MM.1S (cell line): ENCODE measurements at regions not wholly inside any gene's neighbourhood (a gene's known extent, or its start where the extent isn't known, plus 50 kb on each side); places are given as distances from the start of the nearest gene placed in this dataset.

ENCODE experiments used
- DNase-seq: peaks from one replicate; pipeline ENCODE4 v3.0.0-alpha.2; 2015
- H2AFZ ChIP-seq: fragments of 300-600 bp; sonication (generic); 2 replicates; pipeline ENCODE4 v1.6.0; 2016; ENCODE audit warnings: antibody characterized with exemption, low read length
- H3F3A ChIP-seq: fragments of 300-600 bp; sonication (generic); 2 replicates; pipeline ENCODE4 v1.6.1; 2016; ENCODE audit warnings: mild to moderate bottlenecking, antibody characterized with exemption, low read length, moderate library complexity, mixed read lengths; ENCODE audit not compliant: insufficient read depth
- H3K27ac ChIP-seq: fragments of 300-600 bp; sonication (generic); 2 replicates; pipeline ENCODE4 v1.5.1; 2016; ENCODE audit warnings: mild to moderate bottlenecking, low read length
- H3K27me3 ChIP-seq: fragments of 300-600 bp; sonication (generic); replicated peaks from 2 replicates; pipeline ENCODE4 v1.6.0; 2016; ENCODE audit warnings: low read length; ENCODE audit not compliant: insufficient read depth
- H3K36me3 ChIP-seq: fragments of 300-600 bp; sonication (generic); replicated peaks from 2 replicates; pipeline ENCODE4 v1.6.1; 2016; ENCODE audit warnings: mild to moderate bottlenecking, low read length, mixed read lengths; ENCODE audit not compliant: insufficient read depth
- H3K4me1 ChIP-seq: fragments of 300-600 bp; sonication (generic); 2 replicates; pipeline ENCODE4 v1.6.1; 2016; ENCODE audit warnings: low read length, mixed read lengths
- H3K4me2 ChIP-seq: fragments of 300-600 bp; sonication (generic); 2 replicates; pipeline ENCODE4 v1.6.0; 2016; ENCODE audit warnings: low read depth, low read length
- H3K4me3 ChIP-seq: fragments of 300-600 bp; sonication (generic); 2 replicates; pipeline ENCODE4 v1.5.1; 2016; ENCODE audit warnings: low read length, mixed read lengths
- H3K79me2 ChIP-seq: fragments of 300-600 bp; sonication (generic); 2 replicates; pipeline ENCODE4 v1.6.1; 2016; ENCODE audit warnings: mixed run types, low read length, mixed read lengths
- H3K9ac ChIP-seq: fragments of 300-600 bp; sonication (generic); 2 replicates; pipeline ENCODE4 v1.6.1; 2016; ENCODE audit warnings: low read length, mixed read lengths
- H3K9me2 ChIP-seq: fragments of 300-600 bp; sonication (generic); replicated peaks from 2 replicates; pipeline ENCODE4 v1.6.1; 2016; ENCODE audit warnings: mild to moderate bottlenecking, low read length, mixed read lengths; ENCODE audit not compliant: insufficient read depth
- H3K9me3 ChIP-seq: fragments of 300-600 bp; sonication (generic); replicated peaks from 2 replicates; pipeline ENCODE4 v1.6.1; 2016; ENCODE audit warnings: mild to moderate bottlenecking, low read length, mixed read lengths; ENCODE audit not compliant: insufficient read depth
- H4K20me1 ChIP-seq: fragments of 300-600 bp; sonication (generic); 2 replicates; pipeline ENCODE4 v1.6.1; 2016; ENCODE audit warnings: mild to moderate bottlenecking, low read length, moderate library complexity, mixed read lengths; ENCODE audit not compliant: insufficient read depth
- CTCF ChIP-seq: fragments of 300-600 bp; sonication (generic); IDR thresholded peaks from 2 replicates; pipeline ENCODE4 v1.5.1; 2016; ENCODE audit warnings: antibody characterized with exemption, low read length, mixed read lengths
- EZH2 ChIP-seq: fragments of 300-600 bp; sonication (generic); optimal IDR thresholded peaks from 2 replicates; pipeline ENCODE3; 2017; ENCODE audit warnings: low read depth, mild to moderate bottlenecking, antibody characterized with exemption, low read length, mixed read lengths
- EZH2phosphoT487 ChIP-seq: fragments of 300-600 bp; sonication (generic); IDR thresholded peaks from 2 replicates; pipeline ENCODE4 v1.6.1; 2018; ENCODE audit warnings: antibody characterized with exemption, low read length

GRCh38 chr3:176313426-176313825 is 883.9 kb downstream of the TBL1XR1 start:
- H2AFZ ChIP-seq: no peak overlapping the region
- no peak overlapping the region for H3K27ac ChIP-seq
- TF ChIP-seq EZH2: no peak
- TF ChIP-seq CTCF: no peak
- TF ChIP-seq EZH2phosphoT487: no peak
- H3F3A ChIP-seq: no peaks in the 10 kb centered on the region
- H3K4me2 ChIP-seq: no peak overlapping the region
- H3K27me3 ChIP-seq: no peaks in the 10 kb centered on the region
- H3K36me3 ChIP-seq: no peaks in the 10 kb centered on the region
- no peaks in the 10 kb centered on the region for H3K4me1 ChIP-seq
- no peak overlapping the region for H3K4me3 ChIP-seq
- no peak for DNase-seq
- no peak overlapping the region for H3K9ac ChIP-seq
- no peaks in the 10 kb centered on the region for H4K20me1 ChIP-seq
- no peaks in the 10 kb centered on the region for H3K79me2 ChIP-seq
- no peaks in the 10 kb centered on the region for H3K9me2 ChIP-seq
- no peaks in the 10 kb centered on the region for H3K9me3 ChIP-seq

- H3F3A ChIP-seq: no peaks in the 10 kb centered on the region
- no peak overlapping the region for H3K4me3 ChIP-seq
- H3K4me1 ChIP-seq: no peaks in the 10 kb centered on the region
- no peak for DNase-seq
- TF ChIP-seq EZH2 (no peak), EZH2phosphoT487 (no peak), CTCF (no peak)
- no peaks in the 10 kb centered on the region for H4K20me1 ChIP-seq
- H3K27ac ChIP-seq: no peak overlapping the region
- no peak overlapping the region for H3K4me2 ChIP-seq
- no peaks in the 10 kb centered on the region for H3K9me3 ChIP-seq
- no peak overlapping the region for H3K9ac ChIP-seq
- no peak overlapping the region for H2AFZ ChIP-seq
- no peaks in the 10 kb centered on the region for H3K36me3 ChIP-seq
- no peaks in the 10 kb centered on the region for H3K27me3 ChIP-seq
- H3K79me2 ChIP-seq: no peaks in the 10 kb centered on the region
- no peaks in the 10 kb centered on the region for H3K9me2 ChIP-seq
Observed at GRCh38 chr3:176310641-176311040, 886.6 kb downstream of the TBL1XR1 start.

GRCh38 chr3:176302271-176302670 is 895.0 kb downstream of the TBL1XR1 start:
- Histone ChIP-seq H2AFZ (no peak overlapping the region), H3K9me2 (no peaks in the 10 kb centered on the region), H3K4me1 (no peaks in the 10 kb centered on the region), H3K4me2 (no peak overlapping the region), H3K9me3 (no peaks in the 10 kb centered on the region), H4K20me1 (no peaks in the 10 kb centered on the region), H3K4me3 (no peak overlapping the region), H3K27ac (no peak overlapping the region), H3F3A (no peaks in the 10 kb centered on the region), H3K27me3 (no peaks in the 10 kb centered on the region), H3K36me3 (no peaks in the 10 kb centered on the region), H3K9ac (no peak overlapping the region), H3K79me2 (no peaks in the 10 kb centered on the region)
- DNase-seq: no peak
- TF ChIP-seq CTCF (no peak), EZH2 (no peak)
